ENCODE measurements at regions not wholly inside any gene's neighbourhood (a gene's known extent, or its start where the extent isn't known, plus 50 kb on each side); places are given as distances from the start of the nearest gene placed in this dataset.

- TF ChIP-seq, protein P1, sequence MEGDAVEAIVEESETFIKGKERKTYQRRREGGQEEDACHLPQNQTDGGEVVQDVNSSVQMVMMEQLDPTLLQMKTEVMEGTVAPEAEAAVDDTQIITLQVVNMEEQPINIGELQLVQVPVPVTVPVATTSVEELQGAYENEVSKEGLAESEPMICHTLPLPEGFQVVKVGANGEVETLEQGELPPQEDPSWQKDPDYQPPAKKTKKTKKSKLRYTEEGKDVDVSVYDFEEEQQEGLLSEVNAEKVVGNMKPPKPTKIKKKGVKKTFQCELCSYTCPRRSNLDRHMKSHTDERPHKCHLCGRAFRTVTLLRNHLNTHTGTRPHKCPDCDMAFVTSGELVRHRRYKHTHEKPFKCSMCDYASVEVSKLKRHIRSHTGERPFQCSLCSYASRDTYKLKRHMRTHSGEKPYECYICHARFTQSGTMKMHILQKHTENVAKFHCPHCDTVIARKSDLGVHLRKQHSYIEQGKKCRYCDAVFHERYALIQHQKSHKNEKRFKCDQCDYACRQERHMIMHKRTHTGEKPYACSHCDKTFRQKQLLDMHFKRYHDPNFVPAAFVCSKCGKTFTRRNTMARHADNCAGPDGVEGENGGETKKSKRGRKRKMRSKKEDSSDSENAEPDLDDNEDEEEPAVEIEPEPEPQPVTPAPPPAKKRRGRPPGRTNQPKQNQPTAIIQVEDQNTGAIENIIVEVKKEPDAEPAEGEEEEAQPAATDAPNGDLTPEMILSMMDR (IDR thresholded peaks at IDR 0.05): no peak
- TF ChIP-seq POLR2AphosphoS5 (IDR thresholded peaks at IDR 0.05; ENCODE audit: low read depth, low read length) (no peak), REST (IDR thresholded peaks at IDR 0.05; ENCODE audit: insufficient read depth in 1 of 2, low read depth in 2 of 2, low read length in 1 of 2) (no peak), TCF7L2 (IDR thresholded peaks at IDR 0.05; ENCODE audit: low read depth, low read length) (no peak)
Observed at GRCh38 chr11:29634744-29635143, 382.1 kb downstream of the KCNA4 start.
